Gastrocnemius medialis (tissue), 4 donors: ENCODE measurements at regions not wholly inside any gene's neighbourhood (a gene's known extent, or its start where the extent isn't known, plus 50 kb on each side); places are given as distances from the start of the nearest gene placed in this dataset.

Experiments used
- ATAC-seq, 2 donors: fragments of 150-250 bp; one replicate each; pipeline ENCODE4 v1.9.1; 2016
- DNase-seq, 2 donors: peaks; one replicate each; pipeline ENCODE4 v3.0.0-alpha.2; 2019
- H3K27ac ChIP-seq, 4 donors: fragments of 200-600 bp; sonication (generic); 1 replicate in 1 of 4; 2 replicates in 3 of 4; pipeline ENCODE4 v1.5.1; 2016 to 2018; ENCODE audit warnings: mild to moderate bottlenecking in 2 of 4, moderate library complexity in 1 of 4
- H3K27me3 ChIP-seq, 3 donors: fragments of 200-600 bp; sonication (generic) in 2 of 3; 1 replicate in 1 of 3; 2 replicates in 2 of 3; pipeline versions ENCODE4 v1.5.1 to v1.6.0; 2016 to 2019; ENCODE audit warnings: mild to moderate bottlenecking in 1 of 3, moderate library complexity in 1 of 3
- H3K36me3 ChIP-seq, 2 donors: fragments of 200-600 bp; sonication (generic) in 1 of 2; one replicate each; pipeline ENCODE4 v1.5.1; 2017 to 2018
- H3K4me1 ChIP-seq, 2 donors: fragments of 200-600 bp; sonication (generic) in 1 of 2; one replicate each; pipeline ENCODE4 v1.5.1; 2016 to 2017; ENCODE audit warnings: mild to moderate bottlenecking in 2 of 2
- H3K4me3 ChIP-seq, 4 donors: fragments of 200-600 bp; sonication (generic) in 3 of 4; 1 replicate in 1 of 4; 2 replicates in 3 of 4; pipeline ENCODE4 v1.5.1; 2016 to 2019; ENCODE audit warnings: mild to moderate bottlenecking in 2 of 4
- H3K9me3 ChIP-seq, 3 donors: fragments of 200-600 bp; sonication (generic) in 2 of 3; 1 replicate in 1 of 3; 2 replicates in 2 of 3; pipeline ENCODE4 v1.5.1; 2016 to 2019
- CTCF ChIP-seq, 5 experiments: fragments of 450-650 bp in 3 of 5; fragments of 200-600 bp in 2 of 5; sonication (generic) in 2 of 5; IDR thresholded peaks in 4 of 5; conservative IDR thresholded peaks in 1 of 5; 1 replicate in 4 of 5; 2 replicates in 1 of 5; pipeline ENCODE4 v1.5.1; 2016 to 2019; ENCODE audit warnings: antibody characterized with exemption in 5 of 5, mild to moderate bottlenecking in 3 of 5, moderate library complexity in 3 of 5
- POLR2A ChIP-seq, 2 donors: fragments of 450-650 bp; IDR thresholded peaks; one replicate each; pipeline ENCODE4 v1.6.1; 2017; ENCODE audit warnings: antibody characterized with exemption in 2 of 2, mild to moderate bottlenecking in 2 of 2, moderate library complexity in 2 of 2
- in situ Hi-C, 4 donors: fragments of 200-750 bp; cut with MboI; loops; one replicate each; pipeline versions ENCODE4 v1.15.0 to v1.8.0; 2017; ENCODE audit warnings: low sequenced_read_pairs in 4 of 4
- intact Hi-C: fragments of 100-400 bp; cut with DNase I; formaldehyde crosslinking; loops from one replicate; pipeline ENCODE4 v1.15.1; 2023; ENCODE audit warnings: low total_unique reads

- in situ Hi-C loops, result no loop called here
- DNase-seq (no peak), ATAC-seq (no peak)
- Histone ChIP-seq H3K4me3 (no peak overlapping the region), H3K27me3 (no peaks in the 10 kb centered on the region), H3K4me1 (no peaks in the 10 kb centered on the region), H3K27ac (no peak overlapping the region), H3K36me3 (no peaks in the 10 kb centered on the region), H3K9me3 (no peaks in the 10 kb centered on the region)
- no peak for TF ChIP-seq CTCF (IDR thresholded peaks at IDR 0.05 in 4 of 5, conservative IDR thresholded peaks at IDR 0.05 in 1 of 5)
- no peak for TF ChIP-seq POLR2A (IDR thresholded peaks at IDR 0.05)
- intact Hi-C loops, result no loop called here
These were observed 478.7 kb downstream of the PDCD6IP start for GRCh38 chr3:34277110-34277509.

GRCh38 chr3:34279901-34280300 lies 481.5 kb downstream of the PDCD6IP start:
- no peaks in the 10 kb centered on the region for H3K9me3 ChIP-seq
- no peaks in the 10 kb centered on the region for H3K27me3 ChIP-seq
- ATAC-seq (no peak), DNase-seq (no peak)
- no peak for TF ChIP-seq CTCF (IDR thresholded peaks at IDR 0.05 in 4 of 5, conservative IDR thresholded peaks at IDR 0.05 in 1 of 5)
- TF ChIP-seq POLR2A (IDR thresholded peaks at IDR 0.05), result no peak
- intact Hi-C loops (no loop called here), in situ Hi-C loops (no loop called here)
- no peaks in the 10 kb centered on the region for H3K4me1 ChIP-seq
- no peak overlapping the region for H3K4me3 ChIP-seq
- H3K27ac ChIP-seq, result no peak overlapping the region
- no peaks in the 10 kb centered on the region for H3K36me3 ChIP-seq

- Histone ChIP-seq H3K27ac (no peak overlapping the region), H3K9me3 (no peaks in the 10 kb centered on the region), H3K4me1 (no peaks in the 10 kb centered on the region), H3K36me3 (no peaks in the 10 kb centered on the region), H3K27me3 (no peaks in the 10 kb centered on the region), H3K4me3 (no peak overlapping the region)
- no peak for TF ChIP-seq CTCF (IDR thresholded peaks at IDR 0.05 in 4 of 5, conservative IDR thresholded peaks at IDR 0.05 in 1 of 5)
- no peak for TF ChIP-seq POLR2A (IDR thresholded peaks at IDR 0.05)
- intact Hi-C loops, result no loop called here
- DNase-seq (no peak), ATAC-seq (no peak)
- in situ Hi-C loops, result no loop called here
These were observed 485.3 kb downstream of the PDCD6IP start for GRCh38 chr3:34283751-34284150.

- Histone ChIP-seq H3K36me3 (no peaks in the 10 kb centered on the region), H3K27ac (no peak overlapping the region), H3K4me1 (no peaks in the 10 kb centered on the region), H3K27me3 (no peaks in the 10 kb centered on the region), H3K4me3 (no peak overlapping the region), H3K9me3 (no peaks in the 10 kb centered on the region)
- DNase-seq, result no peak
- intact Hi-C loops, result no loop called here
- TF ChIP-seq CTCF (IDR thresholded peaks at IDR 0.05 in 4 of 5, conservative IDR thresholded peaks at IDR 0.05 in 1 of 5), result no peak
- ATAC-seq, result no peak
- in situ Hi-C loops, result no loop called here
These were observed 486.8 kb downstream of the PDCD6IP start for GRCh38 chr3:34284959-34285826.

GRCh38 chr3:34285827-34286188 lies 487.4 kb downstream of the PDCD6IP start:
- no peak for ATAC-seq
- H3K36me3 ChIP-seq, result no peaks in the 10 kb centered on the region
- intact Hi-C loops, result no loop called here

More at GRCh38 chr3:34285827-34286188, 487.4 kb downstream of the PDCD6IP start:
- Histone ChIP-seq H3K27ac (no peak overlapping the region), H3K4me3 (no peak overlapping the region), H3K4me1 (no peaks in the 10 kb centered on the region), H3K27me3 (no peaks in the 10 kb centered on the region), H3K9me3 (no peaks in the 10 kb centered on the region)
- no peak for TF ChIP-seq POLR2A (IDR thresholded peaks at IDR 0.05)
- no peak for TF ChIP-seq CTCF (IDR thresholded peaks at IDR 0.05 in 4 of 5, conservative IDR thresholded peaks at IDR 0.05 in 1 of 5)
- in situ Hi-C loops, result no loop called here
- no peak for DNase-seq
